ENCODE measurements at regions not wholly inside any gene's neighbourhood (a gene's known extent, or its start where the extent isn't known, plus 50 kb on each side); places are given as distances from the start of the nearest gene placed in this dataset.

DNA sequence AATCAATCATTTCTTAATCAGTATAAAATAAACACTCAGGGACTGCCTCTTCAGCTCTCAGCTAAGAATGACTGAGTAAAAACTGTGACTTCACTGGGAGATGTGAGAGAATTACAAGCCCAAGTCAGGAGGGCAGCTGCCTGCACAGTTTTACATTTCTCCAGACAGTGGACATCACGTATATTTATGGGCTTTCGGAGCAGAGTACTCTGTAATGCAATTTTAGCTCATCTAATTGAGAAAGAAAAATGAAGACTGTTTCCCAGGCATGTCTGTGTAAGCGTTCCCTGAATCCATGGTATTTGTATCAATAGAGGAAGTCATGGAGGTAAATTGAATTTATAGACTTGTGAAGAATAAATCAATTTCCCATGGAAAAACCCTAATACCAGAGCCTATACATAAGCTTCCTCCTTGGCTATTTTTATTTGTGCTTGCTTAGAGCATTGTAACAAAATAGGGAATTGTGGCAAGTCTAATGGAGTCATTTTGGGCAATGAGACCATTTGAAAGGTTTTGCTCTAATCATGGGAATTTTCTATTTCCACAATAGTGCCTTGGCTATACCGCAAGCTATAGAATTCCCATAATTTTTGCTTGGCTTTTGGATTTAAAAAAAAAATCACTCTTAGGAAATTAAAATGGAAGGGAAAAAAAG, 87.2 kb downstream of the SLC5A7 start:
- TF ChIP-seq CTCF (IDR thresholded peaks at IDR 0.05; ENCODE audit: insufficient read depth, low read length) (no peak), SPI1 (IDR thresholded peaks at IDR 0.05; ENCODE audit: borderline replicate concordance, low read depth) (no peak), POLR2AphosphoS5 (IDR thresholded peaks at IDR 0.05; ENCODE audit: low read depth) (no peak)
- TF ChIP-seq, protein P1, sequence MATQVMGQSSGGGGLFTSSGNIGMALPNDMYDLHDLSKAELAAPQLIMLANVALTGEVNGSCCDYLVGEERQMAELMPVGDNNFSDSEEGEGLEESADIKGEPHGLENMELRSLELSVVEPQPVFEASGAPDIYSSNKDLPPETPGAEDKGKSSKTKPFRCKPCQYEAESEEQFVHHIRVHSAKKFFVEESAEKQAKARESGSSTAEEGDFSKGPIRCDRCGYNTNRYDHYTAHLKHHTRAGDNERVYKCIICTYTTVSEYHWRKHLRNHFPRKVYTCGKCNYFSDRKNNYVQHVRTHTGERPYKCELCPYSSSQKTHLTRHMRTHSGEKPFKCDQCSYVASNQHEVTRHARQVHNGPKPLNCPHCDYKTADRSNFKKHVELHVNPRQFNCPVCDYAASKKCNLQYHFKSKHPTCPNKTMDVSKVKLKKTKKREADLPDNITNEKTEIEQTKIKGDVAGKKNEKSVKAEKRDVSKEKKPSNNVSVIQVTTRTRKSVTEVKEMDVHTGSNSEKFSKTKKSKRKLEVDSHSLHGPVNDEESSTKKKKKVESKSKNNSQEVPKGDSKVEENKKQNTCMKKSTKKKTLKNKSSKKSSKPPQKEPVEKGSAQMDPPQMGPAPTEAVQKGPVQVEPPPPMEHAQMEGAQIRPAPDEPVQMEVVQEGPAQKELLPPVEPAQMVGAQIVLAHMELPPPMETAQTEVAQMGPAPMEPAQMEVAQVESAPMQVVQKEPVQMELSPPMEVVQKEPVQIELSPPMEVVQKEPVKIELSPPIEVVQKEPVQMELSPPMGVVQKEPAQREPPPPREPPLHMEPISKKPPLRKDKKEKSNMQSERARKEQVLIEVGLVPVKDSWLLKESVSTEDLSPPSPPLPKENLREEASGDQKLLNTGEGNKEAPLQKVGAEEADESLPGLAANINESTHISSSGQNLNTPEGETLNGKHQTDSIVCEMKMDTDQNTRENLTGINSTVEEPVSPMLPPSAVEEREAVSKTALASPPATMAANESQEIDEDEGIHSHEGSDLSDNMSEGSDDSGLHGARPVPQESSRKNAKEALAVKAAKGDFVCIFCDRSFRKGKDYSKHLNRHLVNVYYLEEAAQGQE (IDR thresholded peaks at IDR 0.05; ENCODE audit: insufficient replicate concordance, low read depth), result no peak
